ENCODE measurements at regions not wholly inside any gene's neighbourhood (a gene's known extent, or its start where the extent isn't known, plus 50 kb on each side); places are given as distances from the start of the nearest gene placed in this dataset.

DNA sequence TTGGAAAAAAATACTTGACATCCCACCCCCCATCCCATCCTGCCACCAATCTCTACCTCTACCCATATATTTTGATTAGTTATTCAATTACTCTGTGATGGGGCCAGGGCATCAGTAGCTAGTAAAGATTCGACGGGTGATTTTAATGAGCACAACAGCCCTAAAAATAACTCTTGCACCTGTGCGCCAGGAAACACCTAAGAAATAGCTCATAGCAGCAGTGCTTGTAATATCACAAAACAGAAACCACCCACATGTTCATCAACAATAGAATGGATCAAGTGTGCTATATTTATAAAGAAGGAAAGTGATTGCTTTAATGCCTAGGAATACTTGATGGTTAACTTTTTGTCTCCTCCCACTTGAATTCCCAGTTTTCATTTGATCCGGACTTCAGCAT is 225.6 kb upstream of the LCORL start:
- no peak for DNase-seq (ENCODE audit: low spot score)

DNA sequence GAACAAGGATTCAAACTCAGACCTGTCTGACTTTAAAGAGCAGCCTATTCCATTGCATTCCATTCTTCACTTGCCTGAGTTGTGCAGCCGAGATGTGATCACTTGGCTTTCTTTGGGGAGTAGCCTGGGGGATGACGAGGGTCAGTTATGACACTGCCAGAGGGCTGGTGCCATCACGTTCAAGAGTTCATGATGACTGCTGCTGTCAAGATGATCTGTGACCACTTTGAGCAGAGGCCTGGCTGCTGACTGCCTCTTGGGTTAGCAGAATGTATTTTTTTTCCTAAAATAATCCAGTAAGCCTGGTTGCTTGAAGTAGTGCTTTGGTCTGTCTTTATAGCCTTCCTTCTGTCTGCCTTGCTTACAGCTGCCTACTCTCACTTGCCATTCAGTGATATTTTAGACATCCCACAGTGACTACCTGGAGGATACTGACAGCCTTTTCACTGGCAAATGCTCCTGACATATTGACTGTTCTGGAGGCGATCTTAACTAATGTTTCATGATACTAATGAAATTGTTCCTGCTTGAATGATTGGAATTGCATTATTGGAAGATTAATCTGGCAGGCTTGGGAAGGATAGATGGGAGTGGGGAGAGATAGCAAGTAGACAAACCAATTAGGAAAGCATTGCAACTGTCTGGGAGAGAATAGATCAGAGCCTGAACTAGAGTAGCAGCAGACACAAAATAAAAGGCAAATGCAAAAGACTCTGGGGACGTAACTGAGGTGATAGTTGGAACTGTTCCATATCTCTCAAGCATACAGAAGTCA is 221.6 kb upstream of the LCORL start:
- no peak for DNase-seq (ENCODE audit: low spot score)

DNA sequence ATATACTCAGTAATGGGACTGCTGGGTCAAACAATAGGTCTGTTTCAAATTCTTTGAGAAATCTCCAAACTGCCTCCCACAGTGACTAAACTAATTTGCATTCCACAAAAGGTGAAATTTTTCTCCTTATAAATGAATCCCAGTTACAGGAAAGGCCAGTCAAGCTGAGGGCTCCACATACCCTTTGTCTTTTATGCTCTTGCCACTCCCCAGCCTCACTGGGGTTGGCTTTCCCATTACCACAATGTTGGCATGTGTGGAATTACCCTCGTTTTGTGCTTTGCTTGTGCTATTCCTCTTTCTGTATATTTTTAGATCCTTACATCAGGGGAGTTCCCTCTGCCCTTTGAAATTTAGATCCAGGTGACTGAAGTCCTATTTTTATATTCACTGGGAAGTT is 220.2 kb upstream of the LCORL start:
- DNase-seq (ENCODE audit: low spot score), result no peak

DNA sequence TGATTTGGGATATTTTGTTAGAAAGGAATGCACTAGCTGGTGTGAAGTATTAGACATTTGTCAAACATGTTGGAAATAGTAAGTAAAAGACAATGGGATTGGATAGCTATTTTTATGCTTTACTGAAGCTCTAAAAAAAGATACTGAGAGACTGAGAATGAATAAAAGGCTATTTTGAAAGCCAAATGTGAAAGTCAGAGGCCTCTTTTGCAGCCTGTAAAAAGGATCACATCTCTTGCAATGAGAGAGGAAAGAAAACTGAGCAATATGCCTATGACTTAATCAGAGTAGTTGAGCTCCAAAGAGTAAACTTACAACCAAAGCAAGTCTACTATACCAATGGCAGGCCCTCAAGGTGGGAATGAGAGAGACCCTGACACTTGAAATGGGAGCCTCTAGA is 212.6 kb upstream of the LCORL start:
- no peak for DNase-seq (ENCODE audit: low spot score)

GRCh38 chr4:18231726-18232125 is 210.2 kb upstream of the LCORL start:
- DNase-seq (ENCODE audit: low spot score), result no peak

GRCh38 chr4:18227880-18228279 is 206.3 kb upstream of the LCORL start:
- no peak for DNase-seq (ENCODE audit: low spot score)

- DNase-seq (ENCODE audit: low spot score), result no peak
Measured at GRCh38 chr4:18214411-18215055, 193.0 kb upstream of the LCORL start.

DNA sequence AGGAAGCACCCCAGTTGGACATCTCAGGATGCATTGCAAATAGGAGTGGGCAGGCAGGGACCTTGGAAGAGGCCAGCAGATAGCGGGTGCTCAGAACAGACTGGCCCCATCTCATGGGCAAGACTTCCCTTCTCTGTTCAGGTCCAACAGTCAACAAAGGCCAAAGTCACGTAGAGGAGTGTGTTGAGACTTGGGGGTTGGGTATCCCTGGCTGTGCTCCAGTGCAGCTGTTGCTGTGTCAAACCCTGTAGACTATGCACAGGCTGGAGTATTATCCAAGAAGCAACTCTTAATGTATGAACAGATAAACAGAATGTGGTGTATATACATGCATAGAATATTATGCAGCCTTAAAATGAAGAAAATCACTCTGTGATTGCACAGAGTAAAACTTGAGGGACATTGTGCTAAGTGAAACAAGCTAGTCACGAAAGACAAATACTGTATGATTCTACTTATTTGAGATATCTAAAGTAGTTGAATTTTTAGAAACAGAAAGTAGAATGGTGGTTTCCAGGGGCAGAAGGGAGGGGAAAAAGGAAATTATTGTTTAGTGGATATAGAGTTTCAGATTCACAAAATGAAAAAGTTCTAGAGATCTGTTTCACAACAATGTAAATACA is 192.1 kb upstream of the LCORL start:
- DNase-seq (ENCODE audit: low spot score), result no peak

- DNase-seq (ENCODE audit: low spot score), result no peak
Measured at GRCh38 chr4:18209448-18209847, 187.9 kb upstream of the LCORL start.

- no peak for DNase-seq (ENCODE audit: low spot score)
Measured at GRCh38 chr4:18203966-18204365, 182.4 kb upstream of the LCORL start.

GRCh38 chr4:18202486-18202885 is 180.9 kb upstream of the LCORL start:
- no peak for DNase-seq (ENCODE audit: low spot score)

DNA sequence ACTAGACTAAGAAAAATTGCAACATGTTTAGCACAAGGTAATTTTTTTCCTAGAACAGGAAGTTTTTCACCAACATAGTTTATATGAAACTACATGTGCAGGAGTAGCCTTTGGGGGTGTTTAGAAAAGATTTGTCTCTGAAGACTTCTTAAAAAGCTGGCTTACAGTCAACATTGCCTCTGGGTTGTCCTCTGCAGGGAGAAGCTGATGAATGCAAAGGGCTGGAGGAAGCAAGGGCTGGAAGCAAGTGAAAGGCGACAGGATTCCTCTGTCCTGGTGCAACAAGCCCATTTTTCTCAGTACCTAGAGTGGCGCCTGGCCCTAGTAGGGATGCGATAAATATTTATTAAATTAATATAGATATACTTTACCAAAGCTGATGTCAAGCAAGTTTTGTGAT is 180.3 kb upstream of the LCORL start:
- DNase-seq (ENCODE audit: low spot score), result no peak

DNA sequence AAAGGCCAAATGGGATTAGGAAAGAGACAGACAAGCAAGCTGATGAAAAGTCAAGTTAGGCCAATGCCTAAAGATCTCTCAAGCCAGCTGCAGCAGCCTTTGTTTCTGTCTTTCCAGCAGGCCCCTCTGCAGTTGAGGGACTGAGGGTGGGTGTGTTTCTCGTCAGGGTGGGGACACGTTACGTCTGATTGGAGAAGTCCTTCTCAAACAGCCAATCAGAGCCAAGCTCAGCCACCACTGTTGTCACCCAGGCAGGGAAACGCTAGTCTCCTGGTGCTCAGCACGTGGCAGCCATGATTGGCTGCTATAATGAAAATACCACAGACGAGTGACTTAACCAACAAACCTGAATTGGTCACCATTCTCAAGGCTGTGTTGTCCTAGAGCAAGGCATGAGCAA is 177.1 kb upstream of the LCORL start:
- no peak for DNase-seq (ENCODE audit: low spot score)

DNA sequence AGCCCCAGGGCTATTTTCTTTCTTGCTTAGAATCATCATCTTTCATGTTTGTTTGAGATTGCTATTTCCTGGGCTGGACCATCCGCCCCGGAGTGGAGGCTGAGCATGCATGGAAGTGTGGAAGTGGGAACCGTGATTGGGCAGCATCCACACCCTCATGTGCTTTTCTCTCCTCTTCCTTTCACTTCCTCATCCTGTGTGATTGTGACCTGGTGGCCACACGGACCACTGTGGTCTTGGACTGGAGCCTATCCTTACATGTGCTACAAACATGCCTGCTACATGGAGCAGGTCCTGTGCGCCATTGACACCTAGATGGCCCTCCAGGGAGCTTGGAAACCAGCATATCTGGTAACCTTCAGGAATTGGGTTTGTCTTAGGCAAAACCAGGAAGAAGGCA is 175.9 kb upstream of the LCORL start:
- DNase-seq (ENCODE audit: low spot score), result no peak

DNA sequence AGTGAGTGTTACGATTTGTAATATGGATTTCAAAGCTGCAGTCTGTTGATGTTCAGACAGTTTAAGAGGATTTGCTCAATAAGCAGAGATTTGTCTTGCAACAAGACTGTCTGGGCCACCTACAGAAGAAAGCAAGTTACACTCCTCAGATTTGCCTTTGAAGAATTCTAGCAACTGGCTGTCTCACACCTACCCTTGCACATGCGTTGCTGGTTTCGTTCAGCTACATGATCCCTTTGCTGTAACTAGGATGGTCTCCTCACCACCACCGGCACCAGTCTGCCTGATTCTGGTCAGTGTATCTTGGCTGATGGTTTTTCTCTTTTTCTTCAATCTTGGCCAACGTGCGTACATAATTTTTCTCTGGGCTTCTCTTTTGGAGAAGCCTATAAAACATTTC is 172.7 kb upstream of the LCORL start:
- DNase-seq (ENCODE audit: low spot score), result no peak

GRCh38 chr4:18192901-18193300 is 171.3 kb upstream of the LCORL start:
- DNase-seq (ENCODE audit: low spot score), result no peak

GRCh38 chr4:18185491-18185890 is 163.9 kb upstream of the LCORL start:
- no peak for DNase-seq (ENCODE audit: low spot score)

DNA sequence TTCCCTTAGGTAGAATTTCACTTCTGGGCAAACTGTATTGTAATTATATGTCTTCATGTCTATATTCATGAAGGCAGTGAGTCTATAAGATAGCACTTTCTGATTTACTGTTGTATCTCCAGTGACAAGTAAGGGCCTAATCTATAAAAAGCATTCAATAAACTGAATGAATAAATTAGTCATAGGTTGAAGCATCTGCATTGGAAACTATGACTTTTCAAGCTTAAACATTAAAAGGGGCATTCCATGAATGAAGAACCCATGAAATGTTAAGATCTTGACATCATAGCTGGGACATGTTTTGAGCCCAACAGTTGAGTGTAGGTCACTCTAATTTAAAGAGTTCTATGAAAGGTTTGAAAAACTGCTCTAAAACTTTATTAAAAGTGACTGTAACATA is 159.3 kb upstream of the LCORL start:
- no peak for DNase-seq (ENCODE audit: low spot score)

GRCh38 chr4:18180122-18180521 is 158.6 kb upstream of the LCORL start:
- no peak for DNase-seq (ENCODE audit: low spot score)

- DNase-seq (ENCODE audit: low spot score), result no peak
Measured at GRCh38 chr4:18171896-18172295, 150.3 kb upstream of the LCORL start.

GRCh38 chr4:18167831-18168230 is 146.3 kb upstream of the LCORL start:
- DNase-seq (ENCODE audit: low spot score), result no peak

DNA sequence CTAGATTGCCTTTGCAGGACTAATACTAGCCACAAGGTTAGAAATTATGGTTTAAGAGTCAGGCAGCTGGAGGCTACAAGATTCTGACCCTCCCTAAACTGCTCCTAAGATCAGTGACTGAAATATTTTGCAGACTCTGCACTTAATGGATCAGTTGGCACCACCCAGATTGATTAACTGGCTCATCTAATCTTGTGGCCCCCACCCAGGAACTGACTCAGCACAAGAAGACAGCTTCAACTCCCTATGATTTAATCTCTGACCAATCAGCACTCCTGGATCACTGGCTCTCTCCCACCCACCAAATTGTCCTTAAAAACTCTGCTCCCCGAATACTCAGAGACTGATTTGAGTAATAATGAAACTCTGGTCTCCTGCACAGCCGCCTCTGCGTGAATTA is 145.4 kb upstream of the LCORL start:
- DNase-seq (ENCODE audit: low spot score), result no peak

DNA sequence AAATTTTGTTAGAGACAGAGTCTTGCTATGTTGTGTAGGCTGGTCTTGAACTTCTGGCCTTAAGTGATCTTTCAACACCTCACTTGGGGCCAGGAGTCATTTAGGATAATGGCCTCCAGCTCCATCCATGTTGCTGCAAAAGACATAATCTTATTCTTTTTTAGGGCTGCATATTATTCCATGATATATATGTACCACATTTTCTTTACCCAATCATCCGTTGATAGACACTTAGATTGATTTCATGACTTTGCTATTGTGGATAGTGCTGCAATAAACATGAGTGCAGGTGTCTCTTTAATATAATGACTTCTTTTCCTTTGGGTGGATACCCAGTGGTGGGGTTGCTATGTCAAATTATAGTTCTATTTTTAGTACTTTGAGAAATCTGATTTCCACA is 140.9 kb upstream of the LCORL start:
- DNase-seq (ENCODE audit: low spot score), result no peak
